ENCODE measurements at regions not wholly inside any gene's neighbourhood (a gene's known extent, or its start where the extent isn't known, plus 50 kb on each side); places are given as distances from the start of the nearest gene placed in this dataset.
A peak's percentile ranks its signal among the peaks of the same experiment; 100 is the strongest.

DNA sequence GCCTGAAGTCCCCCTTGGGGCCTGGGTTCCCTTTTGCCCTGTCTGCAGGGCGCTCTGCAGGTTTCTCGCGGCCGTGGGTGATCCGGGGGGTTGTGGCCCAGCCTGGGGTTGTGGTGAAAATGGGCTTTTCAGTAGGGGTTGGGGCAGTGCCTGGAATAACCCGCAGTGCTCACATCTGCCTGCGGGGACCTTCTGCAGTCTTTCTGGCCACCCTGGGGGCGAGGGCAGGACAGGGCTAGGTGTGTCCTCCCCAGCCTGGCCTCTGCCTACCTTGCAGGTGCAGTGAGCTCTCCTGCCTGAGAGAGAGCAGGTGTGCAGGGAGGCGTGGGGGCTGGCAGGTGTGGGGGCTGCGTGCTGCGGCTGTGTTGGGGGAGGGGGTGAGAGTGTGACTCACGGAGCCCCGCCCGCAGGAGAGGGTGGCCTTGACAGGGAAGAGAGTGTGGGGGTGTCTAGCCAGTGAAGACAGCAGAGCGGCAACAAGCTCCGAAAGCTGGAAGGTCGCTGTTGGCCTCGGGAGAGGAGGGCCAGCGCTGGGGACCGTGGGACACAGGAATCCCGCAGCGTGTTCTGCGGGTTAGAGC is 131.4 kb downstream of the MRPL36 start:
- TF ChIP-seq, protein P1, sequence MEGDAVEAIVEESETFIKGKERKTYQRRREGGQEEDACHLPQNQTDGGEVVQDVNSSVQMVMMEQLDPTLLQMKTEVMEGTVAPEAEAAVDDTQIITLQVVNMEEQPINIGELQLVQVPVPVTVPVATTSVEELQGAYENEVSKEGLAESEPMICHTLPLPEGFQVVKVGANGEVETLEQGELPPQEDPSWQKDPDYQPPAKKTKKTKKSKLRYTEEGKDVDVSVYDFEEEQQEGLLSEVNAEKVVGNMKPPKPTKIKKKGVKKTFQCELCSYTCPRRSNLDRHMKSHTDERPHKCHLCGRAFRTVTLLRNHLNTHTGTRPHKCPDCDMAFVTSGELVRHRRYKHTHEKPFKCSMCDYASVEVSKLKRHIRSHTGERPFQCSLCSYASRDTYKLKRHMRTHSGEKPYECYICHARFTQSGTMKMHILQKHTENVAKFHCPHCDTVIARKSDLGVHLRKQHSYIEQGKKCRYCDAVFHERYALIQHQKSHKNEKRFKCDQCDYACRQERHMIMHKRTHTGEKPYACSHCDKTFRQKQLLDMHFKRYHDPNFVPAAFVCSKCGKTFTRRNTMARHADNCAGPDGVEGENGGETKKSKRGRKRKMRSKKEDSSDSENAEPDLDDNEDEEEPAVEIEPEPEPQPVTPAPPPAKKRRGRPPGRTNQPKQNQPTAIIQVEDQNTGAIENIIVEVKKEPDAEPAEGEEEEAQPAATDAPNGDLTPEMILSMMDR (conservative IDR thresholded peaks at IDR 0.05 in 1 of 2, IDR thresholded peaks at IDR 0.05 in 1 of 2; ENCODE audit: low read depth in 1 of 2, low read length in 2 of 2), result no peak
- TF ChIP-seq EZH2 (IDR thresholded peaks at IDR 0.05; ENCODE audit: low read length, missing control alignments), result peak; percentile 4

Data from fibroblast of lung (primary cell).